ENCODE measurements at regions not wholly inside any gene's neighbourhood (a gene's known extent, or its start where the extent isn't known, plus 50 kb on each side); places are given as distances from the start of the nearest gene placed in this dataset.

- DNase-seq = no peak
- ATAC-seq = no peak
- Histone ChIP-seq H3K27ac (no peak overlapping the region), H3K9me3 (no peaks in the 10 kb centered on the region), H3K36me3 (no peaks in the 10 kb centered on the region), H3K4me1 (no peaks in the 10 kb centered on the region), H3K27me3 (no peaks in the 10 kb centered on the region), H3K4me3 (no peak overlapping the region)
- intact Hi-C loops (cut with DNase I) = no loop called here
- WGBS (ENCODE audit: insufficient coverage, low coverage, low lambda C conversion rate, missing lambda C conversion rate) = 68% methylated on average over 4 of the region's 4 CpGs
- no peak for TF ChIP-seq POLR2A (IDR thresholded peaks at IDR 0.05)
Observed at GRCh38 chr2:103977241-103977640, 876.7 kb upstream of the POU3F3 start.

GRCh38 chr2:103977668-103978067 lies 876.2 kb upstream of the POU3F3 start:
- ATAC-seq = peak in 1 of 4 donors; percentile 66
- Histone ChIP-seq H3K27me3 (no peaks in the 10 kb centered on the region), H3K4me1 (no peaks in the 10 kb centered on the region), H3K27ac (no peak overlapping the region), H3K4me3 (no peak overlapping the region), H3K36me3 (no peaks in the 10 kb centered on the region), H3K9me3 (no peaks in the 10 kb centered on the region)
- DNase-seq = no peak
- intact Hi-C loops (cut with DNase I) = no loop called here
- TF ChIP-seq CTCF (IDR thresholded peaks at IDR 0.05) (no peak), POLR2A (IDR thresholded peaks at IDR 0.05) (no peak)

- Histone ChIP-seq H3K9me3 (no peaks in the 10 kb centered on the region), H3K4me3 (no peak overlapping the region), H3K4me1 (no peaks in the 10 kb centered on the region), H3K36me3 (no peaks in the 10 kb centered on the region), H3K27ac (no peak overlapping the region), H3K27me3 (no peaks in the 10 kb centered on the region)
- DNase-seq (no peak), ATAC-seq (no peak)
- intact Hi-C loops (cut with DNase I) = no loop called here
- TF ChIP-seq CTCF (IDR thresholded peaks at IDR 0.05) (no peak), POLR2A (IDR thresholded peaks at IDR 0.05) (no peak)
- WGBS (ENCODE audit: insufficient coverage, low coverage, low lambda C conversion rate, missing lambda C conversion rate) = 45% methylated on average over 1 of the region's 1 CpG
Observed at GRCh38 chr2:103980401-103980800, 873.5 kb upstream of the POU3F3 start.

GRCh38 chr2:103982691-103983090 lies 871.2 kb upstream of the POU3F3 start:
- DNase-seq = no peak
- no peak overlapping the region for H3K4me3 ChIP-seq
- intact Hi-C loops (cut with DNase I) = no loop called here
- no peaks in the 10 kb centered on the region for H3K27me3 ChIP-seq
- H3K4me1 ChIP-seq = no peaks in the 10 kb centered on the region
- TF ChIP-seq CTCF (IDR thresholded peaks at IDR 0.05) (no peak), POLR2A (IDR thresholded peaks at IDR 0.05) (no peak)
- 73% methylated on average over 3 of the region's 3 CpGs for WGBS (ENCODE audit: insufficient coverage, low coverage, low lambda C conversion rate, missing lambda C conversion rate)
- no peaks in the 10 kb centered on the region for H3K9me3 ChIP-seq
- no peak for ATAC-seq
- no peak overlapping the region for H3K27ac ChIP-seq
- H3K36me3 ChIP-seq = no peaks in the 10 kb centered on the region

GRCh38 chr2:103986001-103986400 lies 867.9 kb upstream of the POU3F3 start:
- Histone ChIP-seq H3K27me3 (no peaks in the 10 kb centered on the region), H3K4me3 (no peak overlapping the region), H3K36me3 (no peaks in the 10 kb centered on the region), H3K9me3 (no peaks in the 10 kb centered on the region), H3K27ac (no peak overlapping the region), H3K4me1 (no peaks in the 10 kb centered on the region)
- TF ChIP-seq POLR2A (IDR thresholded peaks at IDR 0.05) (no peak), CTCF (IDR thresholded peaks at IDR 0.05) (no peak)
- ATAC-seq = no peak
- WGBS (ENCODE audit: insufficient coverage, low coverage, low lambda C conversion rate, missing lambda C conversion rate) = 60% methylated on average over 4 of the region's 4 CpGs
- DNase-seq = no peak
- intact Hi-C loops (cut with DNase I) = no loop called here
